Heart left ventricle (tissue), 16 donors: ENCODE measurements at regions not wholly inside any gene's neighbourhood (a gene's known extent, or its start where the extent isn't known, plus 50 kb on each side); places are given as distances from the start of the nearest gene placed in this dataset.

Experiments
- ATAC-seq, 4 donors: fragments of 200-7000 bp; cut with Tn5 transposase; one replicate each; pipeline ENCODE4 v1.9.1; 2020 to 2022; ENCODE audit warnings: moderate library complexity in 4 of 4, mild to moderate bottlenecking in 3 of 4, moderate number of reproducible peaks in 1 of 4
- DNase-seq, 5 donors: peaks; one replicate each; pipeline ENCODE4 v3.0.0-alpha.2; 2020
- H3K27ac ChIP-seq, 12 donors: fragments of 200-600 bp; sonication (generic) in 4 of 12; one replicate each; pipeline versions ENCODE4 v1.5.0 to v1.8.0; 2016 to 2022; ENCODE audit warnings: mild to moderate bottlenecking in 2 of 12
- H3K27me3 ChIP-seq, 9 donors: fragments of 200-600 bp; sonication (generic) in 2 of 9; one replicate each; pipeline versions ENCODE4 v1.5.1 to v1.8.0; 2016 to 2022; ENCODE audit warnings: mild to moderate bottlenecking in 3 of 9
- H3K36me3 ChIP-seq, 9 donors: fragments of 200-600 bp; sonication (generic) in 2 of 9; one replicate each; pipeline versions ENCODE4 v1.5.0 to v1.8.0; 2018 to 2022; ENCODE audit warnings: mild to moderate bottlenecking in 2 of 9
- H3K4me1 ChIP-seq, 12 donors: fragments of 200-600 bp; sonication (generic) in 4 of 12; one replicate each; pipeline versions ENCODE4 v1.5.0 to v1.8.0; 2016 to 2022; ENCODE audit warnings: mild to moderate bottlenecking in 3 of 12
- H3K4me3 ChIP-seq, 12 donors: fragments of 200-600 bp; sonication (generic) in 4 of 12; one replicate each; pipeline versions ENCODE4 v1.5.0 to v1.8.0; 2017 to 2022; ENCODE audit warnings: mild to moderate bottlenecking in 9 of 12, moderate library complexity in 4 of 12
- H3K9me3 ChIP-seq, 12 donors: fragments of 200-600 bp; sonication (generic) in 4 of 12; one replicate each; pipeline versions ENCODE4 v1.5.0 to v1.8.0; 2016 to 2022; ENCODE audit warnings: mild to moderate bottlenecking in 1 of 12
- POLR2A ChIP-seq, 2 donors: fragments of 450-650 bp; IDR thresholded peaks; one replicate each; pipeline ENCODE4 v1.6.1; 2017; ENCODE audit warnings: antibody characterized with exemption in 2 of 2, mild to moderate bottlenecking in 2 of 2, moderate library complexity in 2 of 2
- WGBS, 4 donors: extraction: QIAGEN DNeasy Blood & Tissue Kit in 2 of 4; methylation state at CpG; one replicate each; pipeline versions ENCODE4 v1.1.5 to v1.1.7; 2013 to 2018; 5-methylcytosine and 5-hydroxymethylcytosine counted together
- intact Hi-C, 10 donors: fragments of 100-400 bp; cut with DNase I; formaldehyde crosslinking; loops; one replicate each; pipeline versions ENCODE4 v1.11.1 to v1.14.2; 2022
- TF ChIP-seq, protein P1 (sequence below), 12 donors: fragments of 200-600 bp; sonication (generic) in 4 of 12; IDR thresholded peaks; one replicate each; pipeline versions ENCODE4 v1.5.0 to v1.8.0; 2018 to 2022; ENCODE audit warnings: antibody characterized with exemption in 12 of 12, mild to moderate bottlenecking in 5 of 12
- donor health status: ischemic (EF 13 %, LVEDD 7.1; RV severe dilation, severe dysfunction).
- donor health status: healthy with polysubstance abuse.
- donor health status: DM: no; HTN: yes; CAD: no.
- donor health status: DM: no; HTN: no; CAD: no.
- donor health status: ischemic (EF 25% LVEDD 6.9; RV normal size, moderate dysfunction).
- donor health status: ischemic (EF 25% LVEDD 5.7; RV mildly dilated, moderate dysfunction).
- donor health status: healthy.
- donor health status: DM: yes; HTN: yes; CAD: no.
- donor health status: ischemic (EF 35%, LVEDD 5.7; RV mildly dilated, moderate dysfunction).
- donor health status: nonischemic (EF 11% LVEDD 7.7; RV severe dilation, severe dysfunction).
- donor health status: DM: yes; HTN: yes; CAD: no.
- donor health status: PGD.
- donor health status: ischemic (EF 29% LVEDD 5.4; RV normal size, mild dysfunction).
- donor health status: nonischemic (EF 23%, LVEDD 6.1; RV moderate dilation, normal function).

DNA sequence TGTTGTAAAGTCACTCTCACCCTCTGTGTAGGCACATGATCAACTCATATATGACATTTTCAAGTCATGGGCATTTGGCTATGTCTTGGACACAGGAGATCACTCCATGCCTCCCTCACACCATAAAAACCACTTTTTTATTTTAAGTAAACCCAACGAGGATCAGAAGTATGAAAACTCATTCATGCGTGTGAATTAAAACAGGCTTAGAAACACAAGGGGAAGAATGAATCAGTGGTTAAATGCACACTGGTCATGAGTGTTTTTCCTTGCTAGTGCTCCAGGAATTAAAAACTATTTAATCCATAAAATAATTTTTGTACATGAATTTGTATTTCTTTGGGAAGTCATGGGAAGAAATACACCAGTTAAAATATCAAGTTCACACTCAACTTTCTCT, 198.4 kb downstream of the GALC start:
- TF ChIP-seq POLR2A (IDR thresholded peaks at IDR 0.05) = no peak
- TF ChIP-seq, protein P1, sequence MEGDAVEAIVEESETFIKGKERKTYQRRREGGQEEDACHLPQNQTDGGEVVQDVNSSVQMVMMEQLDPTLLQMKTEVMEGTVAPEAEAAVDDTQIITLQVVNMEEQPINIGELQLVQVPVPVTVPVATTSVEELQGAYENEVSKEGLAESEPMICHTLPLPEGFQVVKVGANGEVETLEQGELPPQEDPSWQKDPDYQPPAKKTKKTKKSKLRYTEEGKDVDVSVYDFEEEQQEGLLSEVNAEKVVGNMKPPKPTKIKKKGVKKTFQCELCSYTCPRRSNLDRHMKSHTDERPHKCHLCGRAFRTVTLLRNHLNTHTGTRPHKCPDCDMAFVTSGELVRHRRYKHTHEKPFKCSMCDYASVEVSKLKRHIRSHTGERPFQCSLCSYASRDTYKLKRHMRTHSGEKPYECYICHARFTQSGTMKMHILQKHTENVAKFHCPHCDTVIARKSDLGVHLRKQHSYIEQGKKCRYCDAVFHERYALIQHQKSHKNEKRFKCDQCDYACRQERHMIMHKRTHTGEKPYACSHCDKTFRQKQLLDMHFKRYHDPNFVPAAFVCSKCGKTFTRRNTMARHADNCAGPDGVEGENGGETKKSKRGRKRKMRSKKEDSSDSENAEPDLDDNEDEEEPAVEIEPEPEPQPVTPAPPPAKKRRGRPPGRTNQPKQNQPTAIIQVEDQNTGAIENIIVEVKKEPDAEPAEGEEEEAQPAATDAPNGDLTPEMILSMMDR (IDR thresholded peaks at IDR 0.05) = no peak
- H3K4me1 ChIP-seq = no peaks in the 10 kb centered on the region
- WGBS, 4 donors = 73 to 86% (median 75%) methylated on average over 2 of the region's 2 CpGs
- H3K27me3 ChIP-seq = peaks cover 0 to 3% (median 0%) of the 10 kb centered on the region in 9 donors
- no peak overlapping the region for H3K4me3 ChIP-seq
- no peaks in the 10 kb centered on the region for H3K9me3 ChIP-seq
- H3K36me3 ChIP-seq = no peaks in the 10 kb centered on the region
- DNase-seq (no peak), ATAC-seq (no peak)
- intact Hi-C loops = no loop called here
- no peak overlapping the region for H3K27ac ChIP-seq

DNA sequence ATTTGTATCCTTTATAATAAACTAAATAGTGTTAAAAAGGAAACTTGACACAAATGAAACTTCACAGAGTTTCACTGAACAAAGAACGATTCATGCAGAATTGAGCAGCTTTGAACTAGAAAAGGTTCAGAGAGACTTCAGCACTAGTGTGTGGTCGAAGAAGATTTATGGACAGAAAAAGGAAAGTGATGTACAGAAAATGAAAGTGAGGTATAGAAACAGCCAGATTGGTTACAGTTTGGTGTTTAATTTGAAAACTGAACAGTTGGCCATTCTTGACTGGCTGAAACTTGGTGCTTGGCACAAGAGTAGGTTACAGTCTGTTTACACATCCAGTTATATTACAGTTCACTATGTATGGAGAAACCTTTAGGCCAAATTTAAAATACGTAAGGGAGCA, 207.1 kb downstream of the GALC start:
- 89 to 93% (median 91%) methylated on average over 3 of the region's 3 CpGs for WGBS, 4 donors
- H3K27ac ChIP-seq = no peak overlapping the region
- peaks cover 0 to 9% (median 0%) of the 10 kb centered on the region in 12 donors for H3K9me3 ChIP-seq
- no peaks in the 10 kb centered on the region for H3K4me1 ChIP-seq
- no peaks in the 10 kb centered on the region for H3K27me3 ChIP-seq
- ATAC-seq (no peak), DNase-seq (no peak)
- intact Hi-C loops = no loop called here
- no peak overlapping the region for H3K4me3 ChIP-seq
- TF ChIP-seq, protein P1 (IDR thresholded peaks at IDR 0.05) = no peak
- TF ChIP-seq POLR2A (IDR thresholded peaks at IDR 0.05) = no peak
- no peaks in the 10 kb centered on the region for H3K36me3 ChIP-seq

DNA sequence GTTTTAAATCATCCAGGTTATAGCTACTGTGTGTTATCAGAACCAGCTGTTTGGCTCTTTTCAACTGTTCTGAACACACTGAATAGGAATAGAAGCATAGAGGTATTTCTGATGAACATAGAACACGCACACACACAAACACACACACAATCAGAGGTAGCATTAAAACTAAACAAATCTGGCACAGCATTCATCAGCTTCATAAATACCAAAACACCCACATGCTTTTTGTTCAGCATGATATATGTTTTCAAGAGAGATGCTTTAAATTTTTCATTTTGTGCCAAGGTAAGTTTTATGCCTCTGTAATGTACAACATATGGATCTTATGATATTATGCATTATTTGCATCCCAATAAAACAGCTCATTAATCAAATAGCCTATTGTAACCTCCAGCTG, 208.6 kb downstream of the GALC start:
- intact Hi-C loops = no loop called here
- peaks cover 0 to 13% (median 0%) of the 10 kb centered on the region in 12 donors for H3K9me3 ChIP-seq
- no peaks in the 10 kb centered on the region for H3K4me1 ChIP-seq
- H3K36me3 ChIP-seq = no peaks in the 10 kb centered on the region
- no peak for TF ChIP-seq POLR2A (IDR thresholded peaks at IDR 0.05)
- TF ChIP-seq, protein P1 (IDR thresholded peaks at IDR 0.05) = no peak
- ATAC-seq (no peak), DNase-seq (no peak)
- H3K4me3 ChIP-seq = no peak overlapping the region
- no peak overlapping the region for H3K27ac ChIP-seq
- H3K27me3 ChIP-seq = no peaks in the 10 kb centered on the region
- 76 to 94% (median 78%) methylated on average over 1 of the region's 1 CpG for WGBS, 4 donors

DNA sequence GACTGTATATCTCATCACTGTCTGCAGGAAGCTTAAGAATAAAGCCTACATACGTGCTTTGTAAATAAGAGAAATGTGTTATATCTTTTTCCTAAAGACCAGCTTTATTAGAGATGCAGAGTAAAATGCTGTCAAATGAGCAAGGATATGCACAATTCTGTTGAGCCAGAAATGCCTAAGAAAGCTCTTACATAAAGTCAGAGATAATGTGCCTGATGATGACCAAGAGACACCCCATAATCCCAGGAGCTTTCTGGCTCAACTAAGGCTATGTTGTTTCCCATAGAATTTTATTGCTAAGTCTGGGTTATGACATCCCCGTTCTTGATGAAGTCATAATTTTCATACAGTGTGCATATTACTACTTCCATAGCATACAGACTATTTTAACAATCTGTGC, 209.9 kb downstream of the GALC start:
- WGBS, 4 donors = 71 to 79% (median 75%) methylated on average over 2 of the region's 2 CpGs
- H3K9me3 ChIP-seq = peaks cover 0 to 15% (median 0%) of the 10 kb centered on the region in 12 donors

More for the DNA sequence above, 209.9 kb downstream of the GALC start:
- DNase-seq (no peak), ATAC-seq (no peak)
- no peak for TF ChIP-seq POLR2A (IDR thresholded peaks at IDR 0.05)
- TF ChIP-seq, protein P1 (IDR thresholded peaks at IDR 0.05) = no peak
- Histone ChIP-seq H3K36me3 (no peaks in the 10 kb centered on the region), H3K4me1 (no peaks in the 10 kb centered on the region), H3K27me3 (no peaks in the 10 kb centered on the region), H3K4me3 (no peak overlapping the region), H3K27ac (no peak overlapping the region)
- intact Hi-C loops = no loop called here
